Parathyroid adenoma (tissue), 2 donors: ENCODE measurements at regions not wholly inside any gene's neighbourhood (a gene's known extent, or its start where the extent isn't known, plus 50 kb on each side); places are given as distances from the start of the nearest gene placed in this dataset.
A peak's percentile ranks its signal among the peaks of the same experiment; 100 is the strongest.

ENCODE experiments used
- H2AFZ ChIP-seq: fragments of 300-600 bp; sonication (generic); one replicate; pipeline ENCODE4 v1.7.0; 2017; ENCODE audit warnings: antibody characterized with exemption, mild to moderate bottlenecking
- H3K27ac ChIP-seq: fragments of 300-600 bp; sonication (generic); one replicate; pipeline ENCODE4 v1.7.0; 2017
- H3K27me3 ChIP-seq: fragments of 300-600 bp; sonication (generic); one replicate; pipeline ENCODE4 v1.7.0; 2017; ENCODE audit warnings: low read length; ENCODE audit not compliant: control insufficient read depth, insufficient read depth
- H3K36me3 ChIP-seq: fragments of 300-600 bp; sonication (generic); one replicate; pipeline ENCODE4 v1.7.0; 2017; ENCODE audit warnings: low read length; ENCODE audit not compliant: control insufficient read depth, insufficient read depth
- H3K4me1 ChIP-seq: fragments of 300-600 bp; sonication (generic); one replicate; pipeline ENCODE4 v1.7.0; 2017; ENCODE audit warnings: control low read depth
- H3K4me2 ChIP-seq: fragments of 300-600 bp; sonication (generic); one replicate; pipeline ENCODE4 v1.7.0; 2017; ENCODE audit warnings: low read length
- H3K4me3 ChIP-seq: fragments of 300-600 bp; sonication (generic); one replicate; pipeline ENCODE4 v1.7.0; 2017; ENCODE audit warnings: low read depth, low read length
- H3K79me2 ChIP-seq: fragments of 300-600 bp; sonication (generic); one replicate; pipeline ENCODE4 v1.7.0; 2017; ENCODE audit warnings: control low read depth
- H3K9ac ChIP-seq: fragments of 300-600 bp; sonication (generic); one replicate; pipeline ENCODE4 v1.7.0; 2017; ENCODE audit warnings: mild to moderate bottlenecking
- H3K9me3 ChIP-seq: fragments of 300-600 bp; sonication (generic); one replicate; pipeline ENCODE4 v1.7.0; 2017; ENCODE audit warnings: low read length; ENCODE audit not compliant: control insufficient read depth
- TF ChIP-seq, protein P1 (sequence below): fragments of 300-600 bp; sonication (generic); IDR thresholded peaks from one replicate; pipeline ENCODE4 v1.7.0; 2017; ENCODE audit warnings: antibody characterized with exemption, mild to moderate bottlenecking
- donor health status: primary hyperparathyroidism.

DNA sequence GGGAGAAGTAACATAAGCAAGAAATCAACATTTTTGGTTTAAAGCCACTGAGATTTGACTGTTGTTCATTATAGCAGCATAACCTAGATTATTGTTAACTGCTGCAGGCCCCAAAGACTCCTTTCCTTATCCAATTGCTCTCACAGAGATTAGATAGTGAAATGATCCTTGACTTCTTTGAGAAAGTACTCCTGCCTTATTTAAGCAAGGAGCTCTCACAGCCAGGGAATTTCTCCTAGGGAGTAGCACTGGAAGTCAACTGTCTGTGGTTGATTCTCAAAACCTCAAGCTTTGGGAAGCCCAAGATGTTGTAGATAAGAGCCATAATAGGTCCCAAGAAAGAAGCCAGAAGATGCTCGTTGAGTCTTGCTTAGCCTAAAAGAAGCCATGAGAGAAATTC, 151.8 kb upstream of the TSC22D2 start:
- H3K4me2 ChIP-seq: no peak overlapping the region
- H3K4me1 ChIP-seq: peaks cover 13% of the 10 kb centered on the region
- TF ChIP-seq, protein P1, sequence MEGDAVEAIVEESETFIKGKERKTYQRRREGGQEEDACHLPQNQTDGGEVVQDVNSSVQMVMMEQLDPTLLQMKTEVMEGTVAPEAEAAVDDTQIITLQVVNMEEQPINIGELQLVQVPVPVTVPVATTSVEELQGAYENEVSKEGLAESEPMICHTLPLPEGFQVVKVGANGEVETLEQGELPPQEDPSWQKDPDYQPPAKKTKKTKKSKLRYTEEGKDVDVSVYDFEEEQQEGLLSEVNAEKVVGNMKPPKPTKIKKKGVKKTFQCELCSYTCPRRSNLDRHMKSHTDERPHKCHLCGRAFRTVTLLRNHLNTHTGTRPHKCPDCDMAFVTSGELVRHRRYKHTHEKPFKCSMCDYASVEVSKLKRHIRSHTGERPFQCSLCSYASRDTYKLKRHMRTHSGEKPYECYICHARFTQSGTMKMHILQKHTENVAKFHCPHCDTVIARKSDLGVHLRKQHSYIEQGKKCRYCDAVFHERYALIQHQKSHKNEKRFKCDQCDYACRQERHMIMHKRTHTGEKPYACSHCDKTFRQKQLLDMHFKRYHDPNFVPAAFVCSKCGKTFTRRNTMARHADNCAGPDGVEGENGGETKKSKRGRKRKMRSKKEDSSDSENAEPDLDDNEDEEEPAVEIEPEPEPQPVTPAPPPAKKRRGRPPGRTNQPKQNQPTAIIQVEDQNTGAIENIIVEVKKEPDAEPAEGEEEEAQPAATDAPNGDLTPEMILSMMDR: no peak

DNA sequence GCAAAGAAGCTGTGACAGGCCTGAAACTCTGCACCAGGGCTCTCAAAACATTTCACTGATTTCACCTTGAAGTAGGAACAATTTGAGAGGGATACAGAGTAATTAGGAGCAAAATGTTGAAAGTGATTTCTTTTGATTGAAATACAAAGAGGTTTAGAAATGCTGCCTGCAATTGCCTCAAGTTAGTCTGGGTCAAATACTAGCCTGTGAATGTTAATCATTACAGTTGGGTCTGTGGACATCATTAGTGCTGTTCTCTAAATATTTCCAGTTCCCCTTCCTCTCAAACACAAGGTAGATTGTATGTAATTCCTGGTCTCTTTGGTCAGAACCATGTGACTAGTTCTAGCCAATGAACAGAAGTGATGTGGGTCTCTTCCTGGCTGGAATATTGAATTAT, 152.3 kb upstream of the TSC22D2 start:
- H3K9me3 ChIP-seq: no peaks in the 10 kb centered on the region
- peak overlapping the region; percentile 73 for H2AFZ ChIP-seq
- H3K9ac ChIP-seq: no peak overlapping the region
- peak overlapping the region; percentile 74 for H3K27ac ChIP-seq
- no peak overlapping the region for H3K4me2 ChIP-seq
- no peaks in the 10 kb centered on the region for H3K36me3 ChIP-seq
- no peaks in the 10 kb centered on the region for H3K79me2 ChIP-seq
- no peak overlapping the region for H3K4me3 ChIP-seq
- TF ChIP-seq, protein P1: no peak
- peaks cover 13% of the 10 kb centered on the region for H3K4me1 ChIP-seq
- no peaks in the 10 kb centered on the region for H3K27me3 ChIP-seq

More for the DNA sequence above, 151.8 kb upstream of the TSC22D2 start:
- Histone ChIP-seq H3K9ac (no peak overlapping the region), H3K27me3 (no peaks in the 10 kb centered on the region), H3K4me3 (no peak overlapping the region), H3K79me2 (no peaks in the 10 kb centered on the region), H3K36me3 (no peaks in the 10 kb centered on the region), H3K9me3 (no peaks in the 10 kb centered on the region), H3K27ac (peak overlapping the region; percentile 74), H2AFZ (no peak overlapping the region)

DNA sequence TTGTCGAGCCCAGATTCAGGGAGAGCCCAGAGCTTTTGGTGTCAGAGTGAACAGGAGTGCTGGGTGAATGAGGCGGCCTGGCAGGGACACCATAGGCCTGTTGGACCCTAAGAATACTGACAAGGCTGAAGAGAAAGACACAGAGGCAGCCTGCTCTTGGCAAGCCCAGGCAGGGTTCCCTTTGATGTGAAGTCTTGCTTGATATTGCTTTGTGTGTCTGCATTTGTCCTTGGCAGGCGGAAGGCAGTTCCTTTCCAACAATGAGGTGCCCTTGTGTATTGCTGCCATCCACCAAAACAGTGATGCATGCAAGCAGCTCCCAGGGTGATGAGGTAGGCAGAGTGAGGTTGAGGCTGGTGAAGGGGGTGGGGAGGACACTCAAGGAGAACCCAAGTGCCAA, 152.7 kb upstream of the TSC22D2 start:
- H3K4me1 ChIP-seq: peaks cover 13% of the 10 kb centered on the region
- H3K36me3 ChIP-seq: no peaks in the 10 kb centered on the region
- TF ChIP-seq, protein P1: no peak
- H3K27ac ChIP-seq: peak overlapping the region; percentile 74
- no peaks in the 10 kb centered on the region for H3K9me3 ChIP-seq
- no peaks in the 10 kb centered on the region for H3K79me2 ChIP-seq
- H3K4me2 ChIP-seq: no peak overlapping the region
- no peak overlapping the region for H3K9ac ChIP-seq
- peak overlapping the region; percentile 73 for H2AFZ ChIP-seq
- no peaks in the 10 kb centered on the region for H3K27me3 ChIP-seq
- H3K4me3 ChIP-seq: no peak overlapping the region

DNA sequence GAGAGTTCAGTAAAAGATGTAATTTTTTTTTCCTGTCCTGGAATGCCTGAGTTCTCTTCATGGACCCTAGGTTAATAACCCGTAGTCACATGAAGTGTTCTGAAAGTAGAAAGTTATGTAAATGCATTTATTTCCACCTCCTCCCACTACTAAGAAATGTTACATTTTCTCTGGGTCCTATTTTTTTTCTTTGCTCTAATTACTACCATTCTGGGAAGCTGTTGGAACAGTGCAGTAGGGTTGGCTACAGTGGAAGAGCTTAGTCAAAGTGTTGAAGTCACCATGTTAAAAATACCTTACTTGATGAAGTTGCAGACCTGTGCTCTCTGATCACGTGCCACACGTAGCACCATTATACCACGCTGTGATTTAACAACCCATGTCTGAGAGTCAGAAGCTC, 153.8 kb upstream of the TSC22D2 start:
- Histone ChIP-seq H3K4me1 (peaks cover 13% of the 10 kb centered on the region), H3K4me2 (no peak overlapping the region), H3K27ac (peak overlapping the region; percentile 74), H3K9me3 (no peaks in the 10 kb centered on the region), H3K4me3 (no peak overlapping the region), H3K9ac (no peak overlapping the region), H3K27me3 (no peaks in the 10 kb centered on the region), H2AFZ (no peak overlapping the region), H3K79me2 (no peaks in the 10 kb centered on the region), H3K36me3 (no peaks in the 10 kb centered on the region)
- TF ChIP-seq, protein P1: no peak

DNA sequence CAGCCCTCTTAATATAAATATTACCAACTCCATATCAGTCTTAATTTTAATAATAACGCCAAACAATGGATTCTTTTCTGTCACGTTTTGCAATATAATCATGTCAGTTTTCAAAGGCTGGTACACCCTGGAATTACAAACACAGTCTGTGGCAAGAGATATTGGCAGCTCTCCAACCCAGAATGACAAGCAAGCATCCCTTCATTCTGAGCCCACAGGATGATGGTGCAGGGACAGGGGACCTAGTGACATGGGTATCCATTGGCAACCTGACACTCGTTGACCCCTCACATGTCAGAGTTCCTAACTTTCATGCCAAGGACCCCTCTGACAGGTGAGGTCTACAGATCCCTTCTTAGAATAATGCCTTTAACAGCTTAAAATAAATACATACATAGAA, 154.5 kb upstream of the TSC22D2 start:
- no peaks in the 10 kb centered on the region for H3K27me3 ChIP-seq
- H3K27ac ChIP-seq: no peak overlapping the region
- H3K9me3 ChIP-seq: no peaks in the 10 kb centered on the region
- H2AFZ ChIP-seq: peak overlapping the region; percentile 5
- TF ChIP-seq, protein P1: no peak
- no peaks in the 10 kb centered on the region for H3K79me2 ChIP-seq
- no peak overlapping the region for H3K4me3 ChIP-seq
- no peaks in the 10 kb centered on the region for H3K36me3 ChIP-seq
- H3K4me2 ChIP-seq: no peak overlapping the region
- peaks cover 13% of the 10 kb centered on the region for H3K4me1 ChIP-seq
- no peak overlapping the region for H3K9ac ChIP-seq
